ENCODE measurements at regions not wholly inside any gene's neighbourhood (a gene's known extent, or its start where the extent isn't known, plus 50 kb on each side); places are given as distances from the start of the nearest gene placed in this dataset.

DNA sequence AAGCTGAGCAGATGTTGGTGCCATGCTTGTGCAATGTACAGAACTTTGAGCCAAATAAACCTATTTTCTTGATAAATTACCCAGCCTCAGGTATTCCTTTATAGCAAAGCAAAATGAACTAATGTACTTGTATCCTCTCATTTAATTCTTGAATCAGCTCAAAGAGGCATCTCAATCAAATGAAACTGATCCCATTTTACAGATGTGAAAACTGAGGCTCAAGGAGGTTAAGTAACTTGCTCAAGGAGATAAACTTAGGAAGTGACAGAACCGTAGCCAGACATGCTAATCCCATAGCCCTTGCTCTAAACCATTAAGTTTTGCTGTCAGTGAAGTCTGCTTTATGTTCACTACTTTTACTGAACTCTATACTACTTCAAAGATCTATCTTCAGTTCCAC lies 467.0 kb upstream of the UBE2E3 start:
- TF ChIP-seq POLR2A (IDR thresholded peaks at IDR 0.05): no peak
- TF ChIP-seq, protein P1, sequence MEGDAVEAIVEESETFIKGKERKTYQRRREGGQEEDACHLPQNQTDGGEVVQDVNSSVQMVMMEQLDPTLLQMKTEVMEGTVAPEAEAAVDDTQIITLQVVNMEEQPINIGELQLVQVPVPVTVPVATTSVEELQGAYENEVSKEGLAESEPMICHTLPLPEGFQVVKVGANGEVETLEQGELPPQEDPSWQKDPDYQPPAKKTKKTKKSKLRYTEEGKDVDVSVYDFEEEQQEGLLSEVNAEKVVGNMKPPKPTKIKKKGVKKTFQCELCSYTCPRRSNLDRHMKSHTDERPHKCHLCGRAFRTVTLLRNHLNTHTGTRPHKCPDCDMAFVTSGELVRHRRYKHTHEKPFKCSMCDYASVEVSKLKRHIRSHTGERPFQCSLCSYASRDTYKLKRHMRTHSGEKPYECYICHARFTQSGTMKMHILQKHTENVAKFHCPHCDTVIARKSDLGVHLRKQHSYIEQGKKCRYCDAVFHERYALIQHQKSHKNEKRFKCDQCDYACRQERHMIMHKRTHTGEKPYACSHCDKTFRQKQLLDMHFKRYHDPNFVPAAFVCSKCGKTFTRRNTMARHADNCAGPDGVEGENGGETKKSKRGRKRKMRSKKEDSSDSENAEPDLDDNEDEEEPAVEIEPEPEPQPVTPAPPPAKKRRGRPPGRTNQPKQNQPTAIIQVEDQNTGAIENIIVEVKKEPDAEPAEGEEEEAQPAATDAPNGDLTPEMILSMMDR (IDR thresholded peaks at IDR 0.05): no peak
